Anterior cingulate cortex (tissue), 58 donors: ENCODE measurements at regions not wholly inside any gene's neighbourhood (a gene's known extent, or its start where the extent isn't known, plus 50 kb on each side); places are given as distances from the start of the nearest gene placed in this dataset.

ENCODE experiments used
- DNase-seq, 58 donors: peaks; one replicate each; lab custom pipeline; 2025; lab: John Stamatoyannopoulos, UW

- DNase-seq = no peak
Observed at GRCh38 chr11:119550053-119550752, 127.2 kb upstream of the THY1 start.

DNA sequence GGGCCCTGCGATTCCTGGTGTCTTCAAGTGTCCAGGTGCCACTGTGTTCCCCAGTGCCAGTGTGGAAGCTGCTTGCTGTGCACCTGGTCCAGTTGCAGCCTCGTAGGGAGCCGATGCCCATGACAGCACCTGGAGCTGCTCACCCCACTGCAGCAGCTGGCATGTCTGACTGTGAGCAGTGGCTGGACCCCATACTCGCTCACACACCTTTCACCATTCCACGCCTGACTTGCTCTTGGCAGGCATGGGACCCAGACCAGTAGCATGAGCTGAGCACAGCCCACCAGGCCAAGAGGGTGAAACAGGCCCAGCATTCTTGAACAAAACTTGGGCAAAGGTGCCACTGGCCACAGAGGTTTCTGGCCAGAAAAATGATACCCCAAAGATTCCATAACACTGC, 124.5 kb upstream of the THY1 start:
- DNase-seq = no peak

GRCh38 chr11:119545978-119546915, 123.3 kb upstream of the THY1 start:
- DNase-seq = no peak

GRCh38 chr11:119540370-119541125, 117.6 kb upstream of the THY1 start:
- DNase-seq = no peak

GRCh38 chr11:119539583-119539982, 116.6 kb upstream of the THY1 start:
- no peak for DNase-seq

- DNase-seq = no peak
Observed at GRCh38 chr11:119538753-119539152, 115.8 kb upstream of the THY1 start.

DNA sequence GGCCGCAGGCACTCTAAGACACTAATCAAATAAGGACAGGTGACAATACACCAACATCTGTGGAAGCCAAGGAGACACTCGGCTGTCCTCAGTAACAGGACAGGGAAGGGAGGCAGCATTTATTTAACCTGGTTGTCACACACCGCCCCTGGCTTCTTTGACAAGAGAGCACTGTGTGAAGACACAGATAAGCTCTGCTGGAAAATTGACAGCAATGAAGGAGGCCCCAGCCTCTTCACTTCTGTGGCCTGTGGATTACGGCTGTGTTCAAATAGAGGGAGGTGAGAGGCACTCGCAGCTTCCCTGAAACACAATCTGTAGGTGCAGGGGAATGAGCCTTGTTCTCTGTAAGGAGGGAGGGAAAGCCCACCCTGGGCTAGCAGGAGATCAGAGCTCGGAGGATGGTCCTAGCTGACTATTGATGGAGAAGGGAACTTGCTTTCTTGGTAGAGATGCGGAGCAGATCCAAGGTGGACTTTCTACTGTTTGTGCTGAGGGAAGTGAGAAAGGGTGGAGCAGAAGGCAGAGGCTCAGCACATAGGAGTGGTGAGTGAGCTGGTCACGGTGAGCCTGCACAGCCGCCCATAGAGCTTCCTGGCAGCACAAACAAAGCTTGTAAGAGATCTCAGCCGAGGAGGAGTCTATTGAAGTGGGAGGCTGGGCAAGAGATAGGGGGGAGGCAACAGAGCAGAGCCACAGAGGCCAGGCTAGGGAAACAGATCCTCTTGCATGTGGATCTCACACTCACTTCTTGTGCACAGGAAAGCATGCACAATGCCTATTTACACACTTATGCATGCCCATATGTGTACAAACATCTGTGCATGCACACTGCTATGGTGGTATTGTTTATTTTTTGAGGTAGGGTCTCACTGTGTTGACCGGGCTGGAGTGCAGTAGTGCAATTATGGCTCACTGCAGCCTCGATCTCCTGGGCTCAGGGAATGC, 114.6 kb upstream of the THY1 start:
- no peak for DNase-seq

DNA sequence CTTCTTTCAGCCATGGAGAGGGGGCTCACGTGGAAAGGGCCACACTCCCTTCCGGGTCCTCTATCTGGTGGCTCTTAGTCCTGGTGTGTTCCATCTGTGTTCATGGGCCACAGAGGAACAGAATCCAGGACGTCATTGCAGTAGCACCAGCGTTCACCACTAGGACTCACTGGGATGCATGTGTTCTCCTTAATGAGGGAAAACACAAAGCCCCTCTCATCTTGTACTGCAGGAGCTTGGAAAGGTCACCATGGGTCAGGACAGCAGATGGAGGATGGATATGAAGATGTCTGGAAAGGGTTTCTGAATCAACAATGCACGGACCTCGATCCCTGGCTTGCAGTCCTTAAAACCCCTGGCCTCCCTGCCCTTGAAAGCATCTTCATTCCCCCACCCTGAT, 113.8 kb upstream of the THY1 start:
- no peak for DNase-seq

- peak in 54 of 58 donors; percentile 20 to 88 (median 68) for DNase-seq
Observed at GRCh38 chr11:119533921-119534736, 111.2 kb upstream of the THY1 start.

DNA sequence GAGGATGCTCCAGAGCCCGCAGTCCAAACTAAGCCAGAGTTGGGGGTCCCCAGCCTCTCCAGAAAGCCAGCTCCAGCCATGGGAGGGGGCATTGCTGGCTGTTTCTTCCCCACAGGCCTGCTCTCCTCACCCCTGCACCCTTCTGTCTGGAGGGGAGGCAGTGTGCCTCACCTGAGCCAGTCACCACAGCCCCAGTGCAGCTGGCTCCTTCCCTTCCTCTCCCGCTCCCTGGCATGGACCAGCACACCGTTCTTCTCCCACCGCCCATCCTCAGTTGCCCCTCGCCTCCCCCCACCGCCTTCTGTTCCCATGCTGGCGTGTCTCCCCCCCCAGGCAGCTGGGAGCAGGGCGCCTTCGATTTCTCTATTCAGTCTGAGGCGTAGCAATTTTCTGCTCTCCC, 110.5 kb upstream of the THY1 start:
- peak in 1 of 58 donors; percentile 49 for DNase-seq

DNA sequence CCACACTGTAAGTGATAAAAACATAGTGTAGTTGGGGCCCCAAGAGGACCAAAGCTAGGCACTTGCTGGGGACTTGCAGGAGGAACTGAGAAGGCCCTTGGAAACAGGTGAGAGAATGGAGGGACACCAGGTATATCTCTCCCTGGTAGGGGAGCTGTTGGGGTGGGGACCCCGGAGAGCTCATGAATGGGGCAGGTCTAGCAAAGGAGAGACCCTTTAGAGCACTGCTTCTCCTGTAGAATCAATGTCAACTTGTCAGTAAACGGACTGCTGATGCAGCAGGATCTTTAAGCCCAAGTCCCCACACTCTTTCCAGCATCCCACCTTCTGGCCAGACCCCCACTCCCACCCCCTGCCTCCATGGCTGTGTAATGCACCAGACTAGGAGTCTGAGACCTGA, 109.6 kb upstream of the THY1 start:
- DNase-seq = no peak

DNA sequence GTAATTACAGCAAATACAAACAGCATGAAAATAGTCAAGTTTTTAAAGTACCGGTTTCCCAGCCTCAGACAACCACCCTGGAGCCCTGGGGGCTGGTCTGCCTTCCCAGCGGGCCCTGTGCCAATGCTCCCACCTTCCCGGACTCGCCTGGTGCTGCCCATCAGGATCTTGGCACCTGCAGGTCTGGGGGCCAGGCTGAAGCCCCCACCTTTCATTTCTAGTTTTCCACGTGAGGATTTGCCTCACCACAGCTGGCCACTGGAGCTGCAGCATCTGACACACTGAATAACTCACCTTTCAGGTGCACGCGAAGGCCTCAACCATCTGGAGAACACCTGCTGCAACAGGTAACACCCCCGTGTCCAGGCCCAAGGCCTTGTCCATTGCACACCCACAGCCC, 108.7 kb upstream of the THY1 start:
- no peak for DNase-seq

DNA sequence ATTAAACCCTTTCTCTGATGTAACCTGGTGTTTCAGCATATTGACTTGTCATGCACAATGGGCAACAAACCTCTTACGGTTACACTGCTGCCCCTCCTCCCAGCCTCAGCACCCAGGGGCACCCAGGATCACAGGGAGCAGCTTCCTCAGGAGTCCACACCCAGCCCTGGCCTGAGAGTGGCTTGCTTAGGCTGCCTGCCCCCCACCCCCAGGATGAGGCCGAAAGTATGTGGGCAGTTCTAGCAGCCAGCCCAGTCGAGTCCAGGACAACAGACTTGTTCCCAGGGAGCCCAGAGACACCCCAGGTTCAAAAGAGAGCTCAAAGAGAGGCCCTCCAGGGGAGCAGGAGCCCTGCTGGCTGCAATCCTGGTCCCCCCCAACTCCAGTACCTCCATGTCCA, 108.1 kb upstream of the THY1 start:
- no peak for DNase-seq

GRCh38 chr11:119530509-119530908, 107.5 kb upstream of the THY1 start:
- DNase-seq = no peak

DNA sequence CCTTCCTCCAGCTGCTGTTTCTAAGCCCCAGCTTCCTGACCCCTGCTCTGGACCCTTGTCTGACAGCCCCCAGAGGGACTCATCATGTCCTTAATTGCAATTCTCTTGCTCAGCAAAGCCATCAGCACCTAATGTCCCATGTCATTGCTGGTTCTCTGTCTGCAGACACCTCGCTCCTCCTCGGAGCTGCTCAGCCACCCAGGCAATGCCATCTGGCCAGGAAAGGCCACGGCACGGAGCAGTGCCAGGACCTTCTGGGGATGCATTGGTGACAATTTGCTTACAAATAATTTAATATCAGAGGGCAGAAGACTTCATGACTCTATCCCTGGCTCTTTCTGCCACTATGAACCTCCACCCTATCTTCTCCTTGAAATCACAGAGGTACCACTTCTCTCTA, 107.0 kb upstream of the THY1 start:
- DNase-seq = no peak

GRCh38 chr11:119529063-119529845, 106.3 kb upstream of the THY1 start:
- DNase-seq = no peak

GRCh38 chr11:119525867-119526196, 102.9 kb upstream of the THY1 start:
- DNase-seq = no peak

- DNase-seq = no peak
Observed at GRCh38 chr11:119525180-119525866, 102.4 kb upstream of the THY1 start.
